22Rv1 (cell line): ENCODE measurements at regions not wholly inside any gene's neighbourhood (a gene's known extent, or its start where the extent isn't known, plus 50 kb on each side); places are given as distances from the start of the nearest gene placed in this dataset.

Experiments
- ZFX ChIP-seq: fragments of 450-650 bp; IDR thresholded peaks from 2 replicates; pipeline ENCODE4 v1.6.1; 2017; ENCODE audit warnings: antibody characterized with exemption, borderline replicate concordance
- TF ChIP-seq, protein P1 (sequence below): fragments of 450-650 bp; IDR thresholded peaks from 2 replicates; pipeline ENCODE4 v1.5.1; 2017; ENCODE audit warnings: mild to moderate bottlenecking

DNA sequence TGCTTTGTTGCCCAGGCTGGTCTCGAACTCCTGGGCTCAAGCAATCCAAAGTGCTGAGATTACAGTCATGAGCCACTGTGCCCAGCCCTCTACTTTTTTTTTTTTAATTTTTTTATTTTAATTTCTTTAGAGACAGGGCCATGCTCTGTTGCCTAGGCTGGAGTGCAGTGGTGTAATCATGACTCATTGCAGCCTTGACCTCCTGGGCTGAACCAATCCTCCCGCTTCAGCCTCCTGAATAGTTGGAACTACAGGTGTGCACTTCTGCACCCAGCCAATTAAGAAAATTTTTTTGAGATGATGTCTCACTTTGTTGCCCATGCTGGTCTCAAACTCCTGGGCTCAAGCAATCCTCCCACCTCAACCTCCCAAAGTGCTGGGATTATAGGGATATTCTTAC, 528.6 kb downstream of the GATA3 start:
- TF ChIP-seq, protein P1, sequence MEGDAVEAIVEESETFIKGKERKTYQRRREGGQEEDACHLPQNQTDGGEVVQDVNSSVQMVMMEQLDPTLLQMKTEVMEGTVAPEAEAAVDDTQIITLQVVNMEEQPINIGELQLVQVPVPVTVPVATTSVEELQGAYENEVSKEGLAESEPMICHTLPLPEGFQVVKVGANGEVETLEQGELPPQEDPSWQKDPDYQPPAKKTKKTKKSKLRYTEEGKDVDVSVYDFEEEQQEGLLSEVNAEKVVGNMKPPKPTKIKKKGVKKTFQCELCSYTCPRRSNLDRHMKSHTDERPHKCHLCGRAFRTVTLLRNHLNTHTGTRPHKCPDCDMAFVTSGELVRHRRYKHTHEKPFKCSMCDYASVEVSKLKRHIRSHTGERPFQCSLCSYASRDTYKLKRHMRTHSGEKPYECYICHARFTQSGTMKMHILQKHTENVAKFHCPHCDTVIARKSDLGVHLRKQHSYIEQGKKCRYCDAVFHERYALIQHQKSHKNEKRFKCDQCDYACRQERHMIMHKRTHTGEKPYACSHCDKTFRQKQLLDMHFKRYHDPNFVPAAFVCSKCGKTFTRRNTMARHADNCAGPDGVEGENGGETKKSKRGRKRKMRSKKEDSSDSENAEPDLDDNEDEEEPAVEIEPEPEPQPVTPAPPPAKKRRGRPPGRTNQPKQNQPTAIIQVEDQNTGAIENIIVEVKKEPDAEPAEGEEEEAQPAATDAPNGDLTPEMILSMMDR: no peak
- TF ChIP-seq ZFX: no peak
